ENCODE measurements at regions not wholly inside any gene's neighbourhood (a gene's known extent, or its start where the extent isn't known, plus 50 kb on each side); places are given as distances from the start of the nearest gene placed in this dataset.

- TF ChIP-seq, protein P1, sequence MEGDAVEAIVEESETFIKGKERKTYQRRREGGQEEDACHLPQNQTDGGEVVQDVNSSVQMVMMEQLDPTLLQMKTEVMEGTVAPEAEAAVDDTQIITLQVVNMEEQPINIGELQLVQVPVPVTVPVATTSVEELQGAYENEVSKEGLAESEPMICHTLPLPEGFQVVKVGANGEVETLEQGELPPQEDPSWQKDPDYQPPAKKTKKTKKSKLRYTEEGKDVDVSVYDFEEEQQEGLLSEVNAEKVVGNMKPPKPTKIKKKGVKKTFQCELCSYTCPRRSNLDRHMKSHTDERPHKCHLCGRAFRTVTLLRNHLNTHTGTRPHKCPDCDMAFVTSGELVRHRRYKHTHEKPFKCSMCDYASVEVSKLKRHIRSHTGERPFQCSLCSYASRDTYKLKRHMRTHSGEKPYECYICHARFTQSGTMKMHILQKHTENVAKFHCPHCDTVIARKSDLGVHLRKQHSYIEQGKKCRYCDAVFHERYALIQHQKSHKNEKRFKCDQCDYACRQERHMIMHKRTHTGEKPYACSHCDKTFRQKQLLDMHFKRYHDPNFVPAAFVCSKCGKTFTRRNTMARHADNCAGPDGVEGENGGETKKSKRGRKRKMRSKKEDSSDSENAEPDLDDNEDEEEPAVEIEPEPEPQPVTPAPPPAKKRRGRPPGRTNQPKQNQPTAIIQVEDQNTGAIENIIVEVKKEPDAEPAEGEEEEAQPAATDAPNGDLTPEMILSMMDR (IDR thresholded peaks at IDR 0.05): no peak
- TF ChIP-seq POLR2A (IDR thresholded peaks at IDR 0.05): no peak
- Histone ChIP-seq H3K27me3 (no peaks in the 10 kb centered on the region), H3K36me3 (no peaks in the 10 kb centered on the region), H3K4me1 (peaks cover 0 to 6% (median 0%) of the 10 kb centered on the region in 12 donors), H3K27ac (no peak overlapping the region), H3K4me3 (no peak overlapping the region), H3K9me3 (no peaks in the 10 kb centered on the region)
- DNase-seq (no peak), ATAC-seq (peak in 2 of 4 donors; percentile 53 to 64)
- intact Hi-C loops (cut with DNase I): no loop called here
- WGBS, 4 donors: 38 to 55% (median 49%) methylated on average over 6 of the region's 6 CpGs
Observed at GRCh38 chr5:106601620-106602019, 1069.1 kb downstream of the EFNA5 start.

DNA sequence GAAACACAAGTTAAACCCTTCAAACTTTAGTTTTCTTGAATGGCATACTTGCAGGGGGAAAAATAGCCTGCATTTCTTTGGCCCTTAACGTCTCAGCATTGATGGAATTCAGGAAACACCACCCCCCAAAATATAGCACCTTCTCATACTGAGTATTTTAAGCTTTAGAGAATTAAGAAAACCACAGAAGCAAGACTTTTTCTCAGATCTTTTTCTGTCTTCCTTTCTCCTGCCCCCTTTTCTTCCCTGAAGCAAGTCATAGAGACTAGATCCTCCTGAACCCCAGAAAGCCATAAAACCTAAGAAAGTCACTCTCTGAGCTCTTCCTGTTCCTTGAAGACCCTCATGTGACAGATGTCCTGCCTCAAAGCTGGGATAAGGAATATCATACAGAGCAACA lies 1069.9 kb downstream of the EFNA5 start:
- intact Hi-C loops (cut with DNase I): no loop called here
- TF ChIP-seq, protein P1 (IDR thresholded peaks at IDR 0.05): no peak
- TF ChIP-seq POLR2A (IDR thresholded peaks at IDR 0.05): no peak
- WGBS, 4 donors: 56 to 65% (median 62%) methylated on average over 1 of the region's 1 CpG
- DNase-seq (no peak), ATAC-seq (no peak)
- Histone ChIP-seq H3K9me3 (no peaks in the 10 kb centered on the region), H3K27ac (no peak overlapping the region), H3K27me3 (no peaks in the 10 kb centered on the region), H3K4me3 (no peak overlapping the region), H3K4me1 (peaks cover 0 to 6% (median 0%) of the 10 kb centered on the region in 12 donors), H3K36me3 (no peaks in the 10 kb centered on the region)

GRCh38 chr5:106595864-106596263 lies 1074.9 kb downstream of the EFNA5 start:
- Histone ChIP-seq H3K27me3 (no peaks in the 10 kb centered on the region), H3K4me1 (peaks cover 0 to 4% (median 0%) of the 10 kb centered on the region in 12 donors), H3K36me3 (no peaks in the 10 kb centered on the region), H3K9me3 (peaks cover 0 to 13% (median 0%) of the 10 kb centered on the region in 12 donors), H3K4me3 (no peak overlapping the region), H3K27ac (no peak overlapping the region)
- intact Hi-C loops (cut with DNase I): no loop called here
- DNase-seq: no peak
- no peak for ATAC-seq
- 93 to 95% (median 93%) methylated on average over 2 of the region's 2 CpGs for WGBS, 4 donors
- TF ChIP-seq, protein P1 (IDR thresholded peaks at IDR 0.05): no peak
- TF ChIP-seq POLR2A (IDR thresholded peaks at IDR 0.05): no peak

DNA sequence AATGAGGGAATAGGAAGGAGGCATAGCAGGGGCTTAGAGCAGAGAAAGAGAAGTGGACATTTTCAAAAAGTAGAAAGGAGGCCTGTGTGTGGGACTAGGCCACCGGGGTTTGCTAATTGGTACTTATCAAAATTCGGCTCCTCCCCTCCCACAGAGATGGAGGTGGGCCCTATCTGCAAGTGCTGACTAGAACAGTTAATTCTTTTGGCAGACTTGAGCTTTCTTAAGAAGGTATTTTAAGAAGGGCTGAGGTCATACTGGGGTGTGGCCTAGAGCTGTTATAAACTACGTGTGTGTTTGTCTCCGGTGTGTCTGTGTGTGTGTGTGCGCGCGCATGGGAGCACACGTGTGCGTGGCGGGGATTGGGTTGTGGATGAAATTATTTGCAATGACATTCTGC lies 1086.5 kb downstream of the EFNA5 start:
- Histone ChIP-seq H3K27ac (no peak overlapping the region), H3K36me3 (no peaks in the 10 kb centered on the region), H3K4me1 (peaks cover 0 to 5% (median 0%) of the 10 kb centered on the region in 12 donors), H3K9me3 (no peaks in the 10 kb centered on the region), H3K4me3 (no peak overlapping the region), H3K27me3 (no peaks in the 10 kb centered on the region)
- no peak for TF ChIP-seq POLR2A (IDR thresholded peaks at IDR 0.05)
- TF ChIP-seq, protein P1 (IDR thresholded peaks at IDR 0.05): no peak
- intact Hi-C loops (cut with DNase I): no loop called here
- ATAC-seq: no peak
- 64 to 81% (median 71%) methylated on average over 10 of the region's 10 CpGs for WGBS, 4 donors
- no peak for DNase-seq
